ENCODE measurements at regions not wholly inside any gene's neighbourhood (a gene's known extent, or its start where the extent isn't known, plus 50 kb on each side); places are given as distances from the start of the nearest gene placed in this dataset.
"Not testable (repeated sequence)": the region's sequence is repeated elsewhere in the genome, so short reads cannot be mapped to it uniquely, and the experiment has no call there.

DNA sequence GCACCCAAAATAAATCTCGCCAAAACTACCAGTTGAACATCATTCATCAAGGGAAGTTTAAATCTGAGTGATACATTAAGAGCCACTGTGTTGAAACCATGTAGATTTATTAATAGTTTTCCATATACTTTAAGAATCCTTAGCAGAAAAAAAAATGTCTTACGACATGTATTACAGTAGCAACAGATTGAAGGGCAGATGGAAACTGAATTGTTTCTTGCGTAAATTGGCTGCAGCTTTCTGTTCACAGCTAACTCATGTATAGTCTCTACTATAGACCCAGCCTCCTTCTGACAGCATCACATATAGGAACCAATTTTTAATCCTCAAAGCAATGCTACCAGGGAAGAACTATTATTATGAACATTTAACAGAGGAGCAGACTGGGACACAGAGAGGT lies 195.2 kb upstream of the PUDP start:
- Histone ChIP-seq H3K27me3 (no peaks in the 10 kb centered on the region), H3K9me3 (no peaks in the 10 kb centered on the region), H3K27ac (no peak overlapping the region), H3K4me3 (no peak overlapping the region), H3K4me1 (no peaks in the 10 kb centered on the region), H3K36me3 (no peaks in the 10 kb centered on the region)
- TF ChIP-seq CTCF (IDR thresholded peaks at IDR 0.05) (no peak), POLR2AphosphoS5 (IDR thresholded peaks at IDR 0.05) (no peak), POLR2A (IDR thresholded peaks at IDR 0.05) (no peak)
- intact Hi-C loops (cut with DNase I; ENCODE audit: low total_unique reads): no loop called here
- no peak for DNase-seq (ENCODE audit: low spot score in 2 of 2)

GRCh38 chrX:7335816-7336362 lies 187.9 kb upstream of the PUDP start:
- H3K4me3 ChIP-seq; H3K27ac ChIP-seq; H3K27me3 ChIP-seq; DNase-seq (ENCODE audit: low spot score in 2 of 2); intact Hi-C loops (cut with DNase I; ENCODE audit: low total_unique reads); H3K36me3 ChIP-seq; H3K4me1 ChIP-seq; H3K9me3 ChIP-seq: not testable (repeated sequence)

DNA sequence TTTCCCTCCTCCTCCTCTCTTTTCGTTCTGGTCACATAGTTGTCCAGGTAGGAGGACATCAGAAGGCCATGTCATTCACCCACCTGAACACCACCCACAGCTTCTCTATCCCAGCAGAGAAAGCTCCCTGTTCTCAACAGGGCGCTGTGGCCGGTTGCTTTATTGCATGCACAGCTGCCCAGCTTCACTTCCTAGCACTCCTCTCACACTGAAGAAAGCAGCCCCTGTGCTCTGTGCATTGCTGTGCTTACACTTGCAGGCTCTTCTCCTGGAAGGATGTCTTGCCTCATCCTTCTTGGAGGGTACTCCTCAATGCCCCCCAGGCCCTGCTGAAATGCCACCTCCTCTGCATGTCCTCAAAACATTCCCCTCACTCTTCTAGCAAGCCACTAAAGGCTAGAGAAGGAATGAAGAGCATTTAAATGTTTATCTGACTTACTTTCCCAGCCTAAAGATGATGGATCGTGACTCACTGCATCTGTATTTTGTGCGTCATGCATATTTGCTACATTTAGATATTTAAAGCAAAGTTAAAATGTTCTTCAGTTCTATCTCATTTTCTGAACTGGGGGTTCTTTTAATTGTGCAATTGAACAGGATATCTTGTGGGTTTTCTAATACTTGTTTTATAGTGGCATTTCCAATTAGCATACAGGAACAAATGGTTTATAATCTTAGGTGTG lies 186.4 kb upstream of the PUDP start:
- Histone ChIP-seq H3K4me3 (no peak overlapping the region), H3K27ac (no peak overlapping the region), H3K27me3 (no peaks in the 10 kb centered on the region), H3K9me3 (peaks cover 0 to 2% of the 10 kb centered on the region in 2 donors), H3K36me3 (no peaks in the 10 kb centered on the region), H3K4me1 (no peaks in the 10 kb centered on the region)
- intact Hi-C loops (cut with DNase I; ENCODE audit: low total_unique reads): no loop called here
- DNase-seq (ENCODE audit: low spot score in 2 of 2): no peak
- TF ChIP-seq POLR2AphosphoS5 (IDR thresholded peaks at IDR 0.05) (no peak), POLR2A (IDR thresholded peaks at IDR 0.05) (no peak)

- no peak overlapping the region for H3K4me3 ChIP-seq
These were observed 183.2 kb upstream of the PUDP start for GRCh38 chrX:7330971-7331746.

DNA sequence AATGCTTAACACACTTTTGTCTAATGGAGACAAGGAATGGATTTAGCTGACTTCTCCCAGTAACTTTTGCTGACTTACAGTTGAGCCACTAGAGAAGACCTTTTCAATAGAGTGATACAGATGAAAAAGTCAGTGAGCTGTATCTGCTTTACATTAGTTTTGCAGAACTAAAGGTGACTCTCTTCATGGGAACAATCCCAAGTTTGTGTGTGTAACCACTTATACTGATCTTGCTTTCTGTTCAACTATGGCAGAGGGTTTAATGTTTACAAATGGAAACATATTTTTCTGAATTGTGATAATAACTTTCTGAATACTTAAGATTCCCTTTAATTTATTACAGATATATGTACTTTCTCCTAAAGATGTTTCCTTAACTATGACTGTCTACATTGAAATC lies 182.6 kb upstream of the PUDP start:
- Histone ChIP-seq H3K27ac (peak overlapping the region; percentile 13 to 68), H3K4me1 (no peaks in the 10 kb centered on the region), H3K36me3 (no peaks in the 10 kb centered on the region), H3K9me3 (no peaks in the 10 kb centered on the region), H3K4me3 (no peak overlapping the region), H3K27me3 (no peaks in the 10 kb centered on the region)
- intact Hi-C loops (cut with DNase I; ENCODE audit: low total_unique reads): no loop called here
- DNase-seq (ENCODE audit: low spot score in 2 of 2): no peak
- no peak for TF ChIP-seq POLR2A (IDR thresholded peaks at IDR 0.05)
- TF ChIP-seq CTCF (IDR thresholded peaks at IDR 0.05): no peak

More at GRCh38 chrX:7330971-7331746, 183.2 kb upstream of the PUDP start:
- intact Hi-C loops (cut with DNase I; ENCODE audit: low total_unique reads): no loop called here
- Histone ChIP-seq H3K4me1 (no peaks in the 10 kb centered on the region), H3K27ac (peak overlapping the region; percentile 13 to 68), H3K36me3 (no peaks in the 10 kb centered on the region), H3K27me3 (no peaks in the 10 kb centered on the region), H3K9me3 (no peaks in the 10 kb centered on the region)
- DNase-seq (ENCODE audit: low spot score in 2 of 2): no peak
- TF ChIP-seq POLR2A (IDR thresholded peaks at IDR 0.05) (no peak), POLR2AphosphoS5 (IDR thresholded peaks at IDR 0.05) (peak in 1 of 3 donors; percentile 31)

DNA sequence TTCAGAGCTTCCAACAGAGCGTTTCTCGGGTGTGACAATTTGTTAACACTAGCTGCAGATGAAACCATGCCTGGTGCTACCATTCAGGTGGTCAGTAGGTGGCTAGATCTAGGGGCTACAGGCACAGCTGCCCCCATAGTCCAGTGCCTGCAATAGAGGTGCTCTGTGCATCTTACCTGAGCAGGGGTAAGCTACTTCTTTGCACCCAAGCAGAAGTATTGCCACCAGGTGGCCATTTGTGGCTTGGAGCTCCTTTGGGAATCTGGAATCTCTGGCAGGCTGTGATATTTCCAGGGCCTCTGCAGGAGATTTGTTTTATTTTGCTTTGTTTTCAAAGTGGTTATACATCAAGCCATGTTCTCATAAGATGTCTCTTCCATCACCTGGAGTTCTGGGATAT lies 170.7 kb upstream of the PUDP start:
- intact Hi-C loops (cut with DNase I; ENCODE audit: low total_unique reads): no loop called here
- TF ChIP-seq CTCF (IDR thresholded peaks at IDR 0.05) (no peak), POLR2AphosphoS5 (IDR thresholded peaks at IDR 0.05) (no peak), POLR2A (IDR thresholded peaks at IDR 0.05) (no peak)
- DNase-seq (ENCODE audit: low spot score in 2 of 2): no peak

More for the DNA sequence above, 170.7 kb upstream of the PUDP start:
- Histone ChIP-seq H3K4me3 (no peak overlapping the region), H3K27ac (no peak overlapping the region), H3K9me3 (no peaks in the 10 kb centered on the region), H3K4me1 (no peaks in the 10 kb centered on the region), H3K36me3 (no peaks in the 10 kb centered on the region), H3K27me3 (no peaks in the 10 kb centered on the region)
